Naive B cell (primary cell): ENCODE measurements at regions not wholly inside any gene's neighbourhood (a gene's known extent, or its start where the extent isn't known, plus 50 kb on each side); places are given as distances from the start of the nearest gene placed in this dataset.
"Not testable (repeated sequence)": the region's sequence is repeated elsewhere in the genome, so short reads cannot be mapped to it uniquely, and the experiment has no call there.

Experiments
- ATAC-seq, 2 donors: fragments of 150-1000 bp; cut with Tn5 transposase; 2 replicates each; pipeline ENCODE4 v1.10.0; 2021; ENCODE audit warnings: low read depth in 2 of 2, mild to moderate bottlenecking in 2 of 2, moderate library complexity in 2 of 2
- DNase-seq: peaks from one replicate; pipeline ENCODE4 v3.0.0; 2022
- H3K27ac Mint-ChIP-seq, 6 donors: one replicate each; pipeline ENCODE4 v1.8.0; 2020 to 2022; ENCODE audit warnings: mild to moderate bottlenecking in 6 of 6, mixed read lengths in 6 of 6, moderate library complexity in 5 of 6, inconsistent platforms in 2 of 6
- H3K27me3 Mint-ChIP-seq, 3 donors: one replicate each; pipeline ENCODE4 v1.8.0; 2021 to 2022; ENCODE audit warnings: mixed read lengths in 3 of 3, mild to moderate bottlenecking in 1 of 3
- H3K36me3 Mint-ChIP-seq, 2 donors: one replicate each; pipeline ENCODE4 v1.8.0; 2020 to 2022; ENCODE audit warnings: mixed read lengths in 2 of 2, inconsistent platforms in 1 of 2, mild to moderate bottlenecking in 1 of 2
- H3K4me1 Mint-ChIP-seq, 3 donors: one replicate each; pipeline ENCODE4 v1.8.0; 2020 to 2022; ENCODE audit warnings: mixed read lengths in 3 of 3, inconsistent platforms in 1 of 3, mild to moderate bottlenecking in 1 of 3, moderate library complexity in 1 of 3
- H3K4me3 Mint-ChIP-seq, 8 donors: one replicate each; pipeline ENCODE4 v1.8.0; 2020 to 2022; ENCODE audit warnings: mild to moderate bottlenecking in 8 of 8, mixed read lengths in 8 of 8, moderate library complexity in 8 of 8, inconsistent platforms in 2 of 8
- H3K9me3 Mint-ChIP-seq, 7 donors: one replicate each; pipeline ENCODE4 v1.8.0; 2020 to 2022; ENCODE audit warnings: mixed read lengths in 7 of 7, mild to moderate bottlenecking in 5 of 7, inconsistent platforms in 2 of 7, moderate library complexity in 1 of 7

DNA sequence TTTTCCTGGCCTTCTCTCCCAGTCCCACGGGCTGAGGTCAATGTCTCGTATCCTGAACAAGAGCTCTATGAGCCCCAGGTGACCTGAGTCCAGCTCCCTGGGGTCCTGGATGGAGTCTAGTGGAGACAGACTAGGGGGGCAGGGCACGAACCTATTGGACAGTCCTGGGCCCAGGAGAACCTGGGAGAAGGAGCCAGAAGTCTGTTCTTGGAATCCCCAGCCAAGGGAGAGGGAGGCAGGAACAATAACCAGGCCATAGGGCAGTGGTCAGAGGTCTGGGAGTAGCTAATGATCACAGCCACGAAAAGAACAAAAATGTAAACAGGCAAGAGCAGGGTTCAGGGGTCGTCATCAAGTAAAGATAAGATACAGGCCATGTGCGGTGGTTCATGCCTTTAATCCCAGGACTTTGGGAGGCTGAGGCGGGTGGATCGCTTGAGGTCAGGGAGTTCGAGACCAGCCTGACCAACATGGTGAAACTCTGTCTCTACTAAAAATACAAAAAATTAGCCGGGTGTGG, 60.8 kb downstream of the COPRS start:
- no peaks in the 10 kb centered on the region for H3K4me1 Mint-ChIP-seq
- H3K9me3 Mint-ChIP-seq = peaks cover 0 to 2% (median 0%) of the 10 kb centered on the region in 7 donors
- peaks cover 0 to 5% (median under 1%) of the 10 kb centered on the region in 3 donors for H3K27me3 Mint-ChIP-seq
- H3K27ac Mint-ChIP-seq = peak overlapping the region in 1 of 6 donors; percentile 80
- no peak overlapping the region for H3K4me3 Mint-ChIP-seq
- DNase-seq (no peak), ATAC-seq (no peak)
- no peaks in the 10 kb centered on the region for H3K36me3 Mint-ChIP-seq

DNA sequence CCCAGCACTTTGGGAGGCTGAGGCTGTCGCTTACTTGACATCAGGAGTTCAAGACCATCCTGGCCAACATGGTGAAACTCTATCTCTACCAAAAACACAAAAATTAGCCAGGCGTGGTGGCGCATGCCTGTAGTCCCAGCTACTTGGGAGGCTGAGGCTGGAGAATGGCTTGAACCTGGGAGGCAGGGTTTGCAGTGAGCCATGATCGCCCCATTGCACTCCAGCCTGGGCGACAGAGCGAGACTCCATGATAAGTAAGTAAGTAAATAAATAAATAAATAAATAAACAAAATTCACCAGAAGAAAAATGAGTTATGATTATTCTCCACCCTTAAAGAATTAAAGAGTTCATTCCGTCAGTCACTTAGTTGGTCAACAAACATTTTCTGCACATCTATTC, 63.1 kb downstream of the COPRS start:
- not testable (repeated sequence) for ATAC-seq, DNase-seq, H3K4me1 Mint-ChIP-seq, H3K36me3 Mint-ChIP-seq, H3K27ac Mint-ChIP-seq, H3K4me3 Mint-ChIP-seq, H3K9me3 Mint-ChIP-seq
- H3K27me3 Mint-ChIP-seq = peaks cover 0 to 15% (median 7%) of the 10 kb centered on the region in 3 donors

DNA sequence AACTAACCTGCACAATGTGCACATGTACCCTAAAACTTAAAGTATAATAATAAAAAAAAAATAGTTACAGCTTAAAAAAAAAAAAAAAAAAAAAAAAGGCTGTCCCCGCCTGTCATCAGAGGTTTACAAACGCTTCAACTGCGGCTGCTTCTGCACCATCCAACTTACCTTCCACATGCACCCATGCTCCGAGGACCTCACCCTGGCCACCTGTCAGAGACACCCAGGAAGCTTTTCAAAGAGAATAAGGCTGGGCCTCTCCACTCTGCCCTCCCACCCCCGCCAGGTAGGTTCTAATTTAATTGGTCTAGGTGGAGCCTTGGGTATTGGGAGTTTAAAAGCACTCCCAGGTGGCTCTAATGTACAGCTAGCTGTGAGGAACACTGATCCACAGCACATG, 64.9 kb downstream of the COPRS start:
- Mint-ChIP-seq H3K27ac (peak overlapping the region in 1 of 6 donors; percentile 27), H3K4me3 (no peak overlapping the region), H3K4me1 (peaks cover 7 to 10% (median 9%) of the 10 kb centered on the region in 3 donors), H3K36me3 (no peaks in the 10 kb centered on the region), H3K27me3 (peaks cover 0 to 15% (median 7%) of the 10 kb centered on the region in 3 donors), H3K9me3 (peaks cover 0 to 2% (median 0%) of the 10 kb centered on the region in 7 donors)
- DNase-seq (no peak), ATAC-seq (no peak)

DNA sequence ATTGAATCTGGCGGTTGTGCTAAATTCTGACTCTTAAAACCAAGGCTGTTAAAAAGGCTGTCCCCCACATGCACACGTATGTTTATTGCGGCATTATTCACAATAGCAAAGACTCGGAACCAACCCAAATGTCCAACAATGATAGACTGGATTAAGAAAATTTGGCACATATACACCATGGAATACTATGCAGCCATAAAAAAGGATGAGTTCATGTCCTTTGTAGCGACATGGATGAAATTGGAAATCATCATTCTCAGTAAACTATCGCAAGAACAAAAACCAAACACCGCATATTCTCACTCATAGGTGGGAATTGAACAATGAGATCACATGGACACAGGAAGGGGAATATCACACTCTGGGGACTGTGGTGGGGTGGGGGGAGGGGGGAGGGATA, 65.4 kb downstream of the COPRS start:
- peaks cover 0 to 15% (median 7%) of the 10 kb centered on the region in 3 donors for H3K27me3 Mint-ChIP-seq
- not testable (repeated sequence) for H3K27ac Mint-ChIP-seq, H3K36me3 Mint-ChIP-seq, DNase-seq, ATAC-seq, H3K4me3 Mint-ChIP-seq, H3K9me3 Mint-ChIP-seq
- H3K4me1 Mint-ChIP-seq = peaks cover 7 to 13% (median 13%) of the 10 kb centered on the region in 3 donors

DNA sequence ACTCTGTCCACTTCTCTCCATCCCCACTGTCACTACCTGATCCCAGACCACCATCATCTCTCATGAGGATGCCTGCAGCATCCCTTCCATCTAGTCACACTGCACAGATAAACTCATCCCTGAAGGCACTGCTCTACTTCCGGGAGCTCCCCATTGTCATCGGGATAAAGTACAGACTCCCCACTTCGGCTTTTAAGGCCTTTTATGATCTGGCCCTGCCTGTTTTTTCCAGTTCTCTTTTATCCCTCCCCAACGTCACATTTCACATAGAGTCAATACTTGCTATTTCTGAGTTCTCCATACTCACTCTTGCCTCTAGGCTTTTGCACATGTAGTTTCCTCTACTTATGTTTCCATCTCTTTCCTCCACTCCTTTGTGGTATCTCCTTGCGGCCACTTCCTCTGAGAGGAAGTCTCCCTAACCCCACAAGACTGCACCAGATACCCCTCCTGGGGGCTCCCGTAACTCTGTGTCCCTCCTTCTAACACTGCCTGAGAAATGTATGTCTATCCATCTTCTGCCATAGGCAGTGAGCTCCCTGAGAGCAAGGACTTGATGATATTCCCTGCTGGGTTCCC, 66.9 kb downstream of the COPRS start:
- ATAC-seq = no peak
- Mint-ChIP-seq H3K36me3 (no peaks in the 10 kb centered on the region), H3K27me3 (peaks cover 0 to 10% (median 7%) of the 10 kb centered on the region in 3 donors), H3K9me3 (peaks cover 0 to 2% (median 0%) of the 10 kb centered on the region in 7 donors), H3K4me1 (peaks cover 7 to 13% (median 13%) of the 10 kb centered on the region in 3 donors), H3K4me3 (no peak overlapping the region), H3K27ac (peak overlapping the region in 3 of 6 donors; percentile 1 to 48 (median 14))
- DNase-seq = no peak

DNA sequence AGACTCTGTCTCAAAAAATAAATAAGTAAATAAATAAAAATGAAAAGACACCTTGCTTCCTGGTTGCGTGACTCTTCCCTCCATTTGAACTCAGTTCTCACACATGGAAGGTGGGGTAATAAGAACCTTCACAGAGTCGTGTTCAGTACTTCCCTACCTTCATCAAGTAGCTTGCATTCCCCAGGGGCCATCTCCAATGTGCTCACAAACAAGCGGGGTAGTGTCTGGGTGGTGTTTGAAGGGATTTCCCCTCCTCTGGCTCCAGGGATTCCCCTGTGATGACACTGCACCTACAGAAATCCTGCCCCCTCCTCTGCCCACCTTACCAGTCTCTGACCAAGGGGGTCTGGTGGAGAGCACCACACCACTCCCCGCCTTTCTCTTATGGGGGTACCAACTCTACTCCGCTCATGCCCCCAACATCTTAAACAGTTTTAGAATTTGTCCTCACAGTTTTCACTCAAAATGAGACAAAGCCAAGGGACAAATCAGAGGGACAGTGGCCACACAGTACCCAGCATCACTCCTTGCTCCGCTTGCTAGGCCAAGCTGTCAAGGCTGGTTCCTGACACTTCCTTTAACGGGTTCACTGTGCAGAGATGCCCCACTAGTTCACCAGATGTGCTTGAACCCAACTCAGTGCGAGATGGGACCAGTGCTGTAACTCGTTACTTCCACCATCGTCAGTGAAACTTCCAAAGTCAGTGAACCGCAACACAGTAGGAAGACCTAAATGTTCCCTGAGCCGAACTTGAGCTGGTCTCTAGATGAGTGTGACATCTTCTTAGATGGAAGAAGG, 69.1 kb downstream of the COPRS start:
- ATAC-seq = peak; percentile 96 to 97

DNA sequence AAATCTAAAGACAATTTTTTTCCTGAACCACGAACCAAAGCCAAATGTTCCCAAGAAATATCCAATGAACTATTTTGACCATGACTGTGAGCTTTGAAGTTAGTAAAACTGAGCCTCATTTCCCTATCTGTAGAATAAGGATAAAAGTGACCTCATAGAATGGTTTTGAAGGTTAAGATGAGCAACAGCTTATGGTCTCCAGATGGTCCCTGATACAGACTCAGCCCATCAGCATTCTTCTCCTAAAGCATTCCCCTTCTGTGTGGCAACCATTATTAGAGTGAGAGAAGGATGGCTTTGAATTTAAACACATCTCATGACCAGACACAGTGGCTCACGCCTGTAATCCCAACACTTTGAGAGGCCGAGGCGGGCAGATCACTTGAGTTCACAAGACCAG, 70.1 kb downstream of the COPRS start:
- Mint-ChIP-seq H3K27me3 (peaks cover 3 to 10% (median 7%) of the 10 kb centered on the region in 3 donors), H3K4me3 (no peak overlapping the region), H3K9me3 (peaks cover 0 to 3% (median 0%) of the 10 kb centered on the region in 7 donors), H3K36me3 (no peaks in the 10 kb centered on the region), H3K27ac (no peak overlapping the region), H3K4me1 (peaks cover 7 to 13% (median 13%) of the 10 kb centered on the region in 3 donors)
- no peak for DNase-seq
- ATAC-seq = no peak

More for the DNA sequence above, 69.1 kb downstream of the COPRS start:
- H3K4me1 Mint-ChIP-seq = peaks cover 7 to 13% (median 13%) of the 10 kb centered on the region in 3 donors
- DNase-seq = peak; percentile 12
- H3K27me3 Mint-ChIP-seq = peaks cover 3 to 10% (median 7%) of the 10 kb centered on the region in 3 donors
- H3K9me3 Mint-ChIP-seq = peaks cover 0 to 4% (median 0%) of the 10 kb centered on the region in 7 donors
- H3K4me3 Mint-ChIP-seq = peak overlapping the region in 1 of 8 donors; percentile 20
- H3K36me3 Mint-ChIP-seq = no peaks in the 10 kb centered on the region
- peak overlapping the region in 2 of 6 donors; percentile 25 to 62 for H3K27ac Mint-ChIP-seq

DNA sequence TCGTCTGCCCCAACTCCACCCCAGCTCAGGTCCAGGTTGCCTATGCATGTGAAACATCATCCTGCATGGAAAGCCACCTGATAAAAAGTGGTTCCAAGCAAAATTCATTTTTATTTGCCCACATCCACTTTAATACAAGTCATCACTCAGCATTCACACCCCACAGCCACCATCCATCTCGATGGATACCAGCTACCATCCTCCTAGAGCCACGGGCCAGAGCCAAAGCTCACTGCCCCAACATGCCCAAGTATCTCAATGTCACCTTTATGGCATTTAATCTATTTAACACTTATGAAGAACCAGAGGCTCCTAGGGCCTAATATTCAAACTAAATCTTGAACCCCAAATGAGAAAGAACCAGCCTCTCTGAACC, 70.5 kb downstream of the COPRS start:
- DNase-seq = no peak
- no peak overlapping the region for H3K27ac Mint-ChIP-seq
- H3K9me3 Mint-ChIP-seq = peaks cover 0 to 3% (median 0%) of the 10 kb centered on the region in 7 donors
- no peak for ATAC-seq
- peaks cover 3 to 10% (median 8%) of the 10 kb centered on the region in 3 donors for H3K27me3 Mint-ChIP-seq
- no peak overlapping the region for H3K4me3 Mint-ChIP-seq
- H3K36me3 Mint-ChIP-seq = no peaks in the 10 kb centered on the region
- H3K4me1 Mint-ChIP-seq = peaks cover 7 to 13% (median 13%) of the 10 kb centered on the region in 3 donors

DNA sequence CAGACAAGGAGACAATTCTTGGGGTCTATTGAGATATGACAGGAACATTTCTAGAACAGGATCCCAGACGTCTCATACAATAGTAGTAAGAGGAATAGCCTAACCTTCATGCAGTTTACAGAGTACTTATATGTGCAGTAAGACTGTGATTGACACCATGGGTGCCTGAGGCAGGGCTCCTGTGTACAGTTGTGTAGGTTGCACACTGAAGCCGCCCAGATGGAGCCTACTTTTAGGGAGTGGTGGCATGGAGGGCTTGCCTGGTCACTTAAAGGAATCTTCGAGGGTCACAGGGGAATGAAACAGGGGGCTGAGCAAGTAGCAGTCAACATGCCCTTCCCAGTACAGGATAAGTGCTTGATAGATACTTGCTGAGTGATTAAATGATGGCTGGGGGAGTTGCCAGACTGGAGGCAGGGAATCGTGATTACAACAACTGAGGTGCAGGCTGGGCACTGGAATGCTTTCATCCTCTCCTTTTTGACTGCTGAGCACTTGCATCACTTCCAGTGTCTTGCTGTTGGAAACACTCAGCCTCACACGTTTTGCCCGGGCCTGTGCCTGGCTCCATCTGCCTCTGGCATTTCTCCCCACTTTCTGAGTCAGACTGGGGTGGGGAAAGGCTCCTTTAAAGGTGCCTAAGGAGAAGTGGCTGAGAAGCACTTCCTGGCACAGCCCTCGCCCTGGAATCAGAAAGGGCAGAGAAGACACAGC, 71.0 kb downstream of the COPRS start:
- H3K9me3 Mint-ChIP-seq = peaks cover 0 to 3% (median 0%) of the 10 kb centered on the region in 7 donors

DNA sequence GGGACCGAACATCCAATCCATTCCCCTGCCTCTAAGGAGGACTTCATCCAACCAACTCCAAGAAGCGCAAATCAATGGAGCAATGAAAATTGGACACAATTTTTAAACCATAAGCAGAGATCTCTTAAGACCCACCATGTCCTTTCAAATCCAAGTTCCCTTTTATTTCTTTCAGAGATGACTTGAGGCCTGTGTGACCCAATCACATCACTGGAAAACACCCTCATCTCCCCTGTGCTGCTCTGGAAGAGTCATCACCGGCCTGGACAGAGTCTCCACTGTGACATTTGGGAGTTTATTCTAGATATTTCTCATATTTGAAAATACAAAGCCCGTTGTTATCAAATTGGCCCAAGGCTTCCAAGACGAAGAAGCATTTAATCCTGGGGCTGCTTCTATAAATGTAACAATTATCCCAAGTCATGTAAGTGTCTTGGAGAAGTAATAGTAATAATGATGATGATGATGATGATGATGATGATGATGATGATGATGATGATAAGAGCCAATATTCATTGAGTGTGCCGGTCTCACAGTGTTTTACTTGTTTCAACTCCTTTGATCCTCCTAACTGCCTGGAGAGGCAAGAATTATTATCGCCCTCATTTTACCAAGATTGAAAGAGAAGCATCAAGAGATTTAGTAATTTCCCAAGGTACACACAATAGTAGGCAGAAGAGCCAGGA, 72.1 kb downstream of the COPRS start:
- Mint-ChIP-seq H3K9me3 (peaks cover 0 to 3% (median 0%) of the 10 kb centered on the region in 7 donors), H3K36me3 (no peaks in the 10 kb centered on the region), H3K4me1 (peaks cover 7 to 13% (median 13%) of the 10 kb centered on the region in 3 donors), H3K27ac (peak overlapping the region in 1 of 6 donors; percentile 2), H3K27me3 (peaks cover 1 to 11% (median 8%) of the 10 kb centered on the region in 3 donors), H3K4me3 (no peak overlapping the region)
- no peak for DNase-seq
- no peak for ATAC-seq

More for the DNA sequence above, 71.0 kb downstream of the COPRS start:
- H3K4me1 Mint-ChIP-seq = peaks cover 7 to 13% (median 13%) of the 10 kb centered on the region in 3 donors
- H3K36me3 Mint-ChIP-seq = no peaks in the 10 kb centered on the region
- H3K4me3 Mint-ChIP-seq = no peak overlapping the region
- peaks cover 8 to 10% (median 10%) of the 10 kb centered on the region in 3 donors for H3K27me3 Mint-ChIP-seq
- DNase-seq (no peak), ATAC-seq (no peak)
- peak overlapping the region in 1 of 6 donors; percentile 50 for H3K27ac Mint-ChIP-seq

DNA sequence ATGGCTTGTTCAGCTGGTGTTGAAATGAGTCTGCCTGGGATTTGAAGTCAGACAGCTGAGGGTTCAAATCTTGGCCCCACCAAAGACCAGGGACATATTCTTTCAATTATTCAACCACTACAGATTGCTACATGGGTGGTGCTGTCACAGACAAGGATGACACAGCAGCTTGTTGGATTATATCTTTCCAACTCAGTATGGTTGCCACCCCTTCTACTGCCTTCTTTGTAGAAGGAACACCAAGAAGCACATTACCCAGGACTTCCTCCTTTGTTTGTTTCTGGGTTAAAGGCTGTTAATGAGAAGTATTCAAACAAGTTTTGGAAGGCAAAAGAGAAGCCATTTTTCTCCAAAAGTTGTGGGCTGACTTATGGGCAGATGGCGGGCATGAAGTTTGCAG, 78.6 kb downstream of the COPRS start:
- Mint-ChIP-seq H3K4me1 (no peaks in the 10 kb centered on the region), H3K9me3 (peaks cover 0 to under 1% (median 0%) of the 10 kb centered on the region in 7 donors), H3K4me3 (no peak overlapping the region), H3K27ac (peak overlapping the region in 1 of 6 donors; percentile 13), H3K36me3 (no peaks in the 10 kb centered on the region), H3K27me3 (peaks cover 8 to 13% (median 13%) of the 10 kb centered on the region in 3 donors)
- DNase-seq (no peak), ATAC-seq (no peak)

DNA sequence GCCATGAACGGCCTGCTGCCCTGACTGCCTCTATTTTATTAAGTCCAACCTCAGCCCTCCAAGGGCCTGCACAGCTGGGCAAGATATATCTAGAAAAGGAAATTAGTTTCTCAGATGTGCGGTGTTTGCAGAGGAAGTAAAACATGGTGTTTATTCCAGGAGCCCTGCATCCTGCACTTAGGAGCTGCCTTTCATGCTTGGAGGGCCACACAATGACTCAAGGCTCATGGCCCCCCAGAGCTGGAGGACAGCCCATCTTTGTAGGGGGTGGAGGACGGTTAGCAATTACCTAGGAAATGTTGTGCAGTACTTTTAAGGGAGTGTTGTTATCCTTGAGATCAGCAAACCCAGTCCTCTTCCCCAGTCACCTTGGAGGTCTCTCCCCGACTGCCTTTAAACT, 80.5 kb downstream of the COPRS start:
- no peak overlapping the region for H3K4me3 Mint-ChIP-seq
- ATAC-seq (no peak), DNase-seq (no peak)
- peaks cover 8 to 12% (median 12%) of the 10 kb centered on the region in 3 donors for H3K27me3 Mint-ChIP-seq
- no peaks in the 10 kb centered on the region for H3K9me3 Mint-ChIP-seq
- no peaks in the 10 kb centered on the region for H3K36me3 Mint-ChIP-seq
- H3K27ac Mint-ChIP-seq = no peak overlapping the region
- no peaks in the 10 kb centered on the region for H3K4me1 Mint-ChIP-seq

DNA sequence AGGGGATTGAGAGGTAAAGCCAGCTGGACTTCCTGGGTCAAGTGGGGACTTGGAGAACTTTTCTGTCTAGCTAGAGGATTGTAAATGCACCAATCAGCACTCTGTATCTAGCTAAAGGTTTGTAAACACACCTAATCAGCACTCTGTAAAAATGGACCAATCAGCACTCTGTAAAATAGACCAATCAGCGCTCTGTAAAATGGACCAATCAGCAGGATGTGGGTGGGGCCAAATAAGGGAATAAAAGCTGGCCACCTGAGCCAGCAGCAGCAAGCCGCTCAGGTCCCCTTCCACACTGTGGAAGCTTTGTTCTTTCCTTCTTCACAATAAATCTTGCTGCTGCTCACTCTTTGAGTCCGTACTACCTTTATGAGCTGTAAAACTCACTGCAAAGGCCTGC, 87.7 kb downstream of the COPRS start:
- not testable (repeated sequence) for H3K27ac Mint-ChIP-seq, ATAC-seq, DNase-seq, H3K9me3 Mint-ChIP-seq, H3K36me3 Mint-ChIP-seq, H3K4me1 Mint-ChIP-seq, H3K4me3 Mint-ChIP-seq, H3K27me3 Mint-ChIP-seq
